ENCODE measurements at regions not wholly inside any gene's neighbourhood (a gene's known extent, or its start where the extent isn't known, plus 50 kb on each side); places are given as distances from the start of the nearest gene placed in this dataset.

GRCh38 chr11:105392556-105392955 lies 217.3 kb upstream of the GRIA4 start (continued):
- TF ChIP-seq POU5F1 (IDR thresholded peaks at IDR 0.05; ENCODE audit: borderline replicate concordance, low read depth, low read length, partially characterized antibody) (no peak), POLR2AphosphoS2 (IDR thresholded peaks at IDR 0.05; ENCODE audit: low read length) (no peak), HMGXB4 (CRISPR knock-in tag; IDR thresholded peaks at IDR 0.05) (no peak)

- Histone ChIP-seq H3K9me1 (ENCODE audit: control insufficient read depth, insufficient read depth, low read length) (no peaks in the 10 kb centered on the region), H3K9me3 (replicated peaks; ENCODE audit: control insufficient read depth, insufficient read depth, low read depth, low read length) (no peaks in the 10 kb centered on the region), H3K9ac (ENCODE audit: insufficient read depth in 1 of 2, low read depth in 2 of 2, low read length in 2 of 2) (no peak overlapping the region), H3K27ac (ENCODE audit: extremely low read depth, low read depth, low read length) (no peak overlapping the region), H3K4me2 (ENCODE audit: insufficient read depth, low read length) (no peak overlapping the region), H3K4me1 (replicated peaks in 1 of 2; ENCODE audit: control insufficient read depth in 2 of 2, insufficient read depth in 2 of 2, low read length in 2 of 2) (no peaks in the 10 kb centered on the region), H3K36me3 (ENCODE audit: control insufficient read depth, insufficient read depth, low read length) (no peaks in the 10 kb centered on the region), H3K79me2 (ENCODE audit: control insufficient read depth, insufficient read depth, low read length) (no peaks in the 10 kb centered on the region), H3K27me3 (ENCODE audit: control insufficient read depth in 2 of 2, insufficient read depth in 2 of 2, low read length in 2 of 2) (no peaks in the 10 kb centered on the region), H2AFZ (ENCODE audit: low read depth, low read length) (no peak overlapping the region), H4K20me1 (replicated peaks; ENCODE audit: control insufficient read depth, insufficient read depth, low read length) (no peaks in the 10 kb centered on the region), H3K4me3 (no peak overlapping the region)
- in situ Hi-C loops (cut with MboI), result no loop called here
- ATAC-seq (no peak), DNase-seq (ENCODE audit: extremely low read depth in 1 of 4, low spot score in 3 of 4) (no peak), FAIRE-seq (no peak)
- BruUV-seq (replicated peaks), result no TSS peak
- ChIA-PET CTCF (ENCODE audit: low intra/inter-chr PET ratio) (no interaction called here), POLR2A (no interaction called here)
- TF ChIP-seq IRF2 (CRISPR knock-in tag; IDR thresholded peaks at IDR 0.05) (no peak), HIVEP1 (CRISPR knock-in tag; IDR thresholded peaks at IDR 0.05) (no peak), POLR2B (IDR thresholded peaks at IDR 0.05; ENCODE audit: low read depth, partially characterized antibody) (no peak), DEAF1 (CRISPR knock-in tag; IDR thresholded peaks at IDR 0.05) (no peak), NFYB (IDR thresholded peaks at IDR 0.05; ENCODE audit: extremely low read depth, insufficient read length) (no peak), MXI1 (IDR thresholded peaks at IDR 0.05; ENCODE audit: low read depth, low read length) (no peak), ZNF449 (CRISPR knock-in tag; IDR thresholded peaks at IDR 0.05) (no peak), ZNF79 (CRISPR knock-in tag; IDR thresholded peaks at IDR 0.05; ENCODE audit: low read depth) (no peak), SETDB1 (IDR thresholded peaks at IDR 0.05; ENCODE audit: low read length) (no peak), E2F3 (CRISPR knock-in tag; IDR thresholded peaks at IDR 0.05) (no peak), KHSRP (IDR thresholded peaks at IDR 0.05) (no peak), THRA (IDR thresholded peaks at IDR 0.05) (no peak), SAFB (IDR thresholded peaks at IDR 0.05; ENCODE audit: borderline replicate concordance, low read depth, low read length) (no peak)
- intact Hi-C loops (cut with micrococcal nuclease), result no loop called here
- 77% methylated on average over 4 of the region's 5 CpGs for WGBS (ENCODE audit: insufficient coverage, low coverage, missing lambda C conversion rate)
These were observed 219.9 kb upstream of the GRIA4 start for GRCh38 chr11:105389952-105390351.
